PFSK-1 (cell line): ENCODE measurements at regions not wholly inside any gene's neighbourhood (a gene's known extent, or its start where the extent isn't known, plus 50 kb on each side); places are given as distances from the start of the nearest gene placed in this dataset.

ENCODE experiments used
- FOXP2 ChIP-seq: optimal IDR thresholded peaks from 2 replicates; pipeline ENCODE3; 2011; ENCODE audit warnings: borderline replicate concordance, control low read depth, inconsistent platforms; ENCODE audit not compliant: insufficient read depth; ENCODE audit errors: extremely low read length, extremely low read depth
- POLR2AphosphoS5 ChIP-seq: IDR thresholded peaks from 2 replicates; pipeline ENCODE4 v1.6.1; 2012; ENCODE audit warnings: low read depth, mild to moderate bottlenecking, control low read depth, low read length, moderate library complexity
- TF ChIP-seq, protein P1 (sequence below), 2 experiments: IDR thresholded peaks; 2 replicates each; pipeline versions ENCODE4 v1.6.1 to v1.8.0; 2011 to 2012; ENCODE audit warnings: low read depth in 2 of 2, low read length in 2 of 2, control low read depth in 1 of 2, inconsistent platforms in 1 of 2, mild to moderate bottlenecking in 1 of 2, moderate library complexity in 1 of 2; ENCODE audit not compliant: insufficient read depth in 1 of 2

- TF ChIP-seq POLR2AphosphoS5 (no peak), FOXP2 (no peak)
- TF ChIP-seq, protein P1, sequence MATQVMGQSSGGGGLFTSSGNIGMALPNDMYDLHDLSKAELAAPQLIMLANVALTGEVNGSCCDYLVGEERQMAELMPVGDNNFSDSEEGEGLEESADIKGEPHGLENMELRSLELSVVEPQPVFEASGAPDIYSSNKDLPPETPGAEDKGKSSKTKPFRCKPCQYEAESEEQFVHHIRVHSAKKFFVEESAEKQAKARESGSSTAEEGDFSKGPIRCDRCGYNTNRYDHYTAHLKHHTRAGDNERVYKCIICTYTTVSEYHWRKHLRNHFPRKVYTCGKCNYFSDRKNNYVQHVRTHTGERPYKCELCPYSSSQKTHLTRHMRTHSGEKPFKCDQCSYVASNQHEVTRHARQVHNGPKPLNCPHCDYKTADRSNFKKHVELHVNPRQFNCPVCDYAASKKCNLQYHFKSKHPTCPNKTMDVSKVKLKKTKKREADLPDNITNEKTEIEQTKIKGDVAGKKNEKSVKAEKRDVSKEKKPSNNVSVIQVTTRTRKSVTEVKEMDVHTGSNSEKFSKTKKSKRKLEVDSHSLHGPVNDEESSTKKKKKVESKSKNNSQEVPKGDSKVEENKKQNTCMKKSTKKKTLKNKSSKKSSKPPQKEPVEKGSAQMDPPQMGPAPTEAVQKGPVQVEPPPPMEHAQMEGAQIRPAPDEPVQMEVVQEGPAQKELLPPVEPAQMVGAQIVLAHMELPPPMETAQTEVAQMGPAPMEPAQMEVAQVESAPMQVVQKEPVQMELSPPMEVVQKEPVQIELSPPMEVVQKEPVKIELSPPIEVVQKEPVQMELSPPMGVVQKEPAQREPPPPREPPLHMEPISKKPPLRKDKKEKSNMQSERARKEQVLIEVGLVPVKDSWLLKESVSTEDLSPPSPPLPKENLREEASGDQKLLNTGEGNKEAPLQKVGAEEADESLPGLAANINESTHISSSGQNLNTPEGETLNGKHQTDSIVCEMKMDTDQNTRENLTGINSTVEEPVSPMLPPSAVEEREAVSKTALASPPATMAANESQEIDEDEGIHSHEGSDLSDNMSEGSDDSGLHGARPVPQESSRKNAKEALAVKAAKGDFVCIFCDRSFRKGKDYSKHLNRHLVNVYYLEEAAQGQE (IDR thresholded peaks at IDR 0.05; ENCODE audit: insufficient read depth in 1 of 2, low read depth in 2 of 2, low read length in 2 of 2): no peak
Measured at GRCh38 chr15:66894363-66894762, 171.0 kb upstream of the SMAD3 start.
